ENCODE measurements at regions not wholly inside any gene's neighbourhood (a gene's known extent, or its start where the extent isn't known, plus 50 kb on each side); places are given as distances from the start of the nearest gene placed in this dataset.
"Not testable (repeated sequence)": the region's sequence is repeated elsewhere in the genome, so short reads cannot be mapped to it uniquely, and the experiment has no call there.

- H3K9me3 ChIP-seq; H3K27ac ChIP-seq; H3K27me3 ChIP-seq; H3K4me3 ChIP-seq; H3K4me1 ChIP-seq; intact Hi-C loops (cut with DNase I; ENCODE audit: low total_unique reads); in situ Hi-C loops (cut with MboI; ENCODE audit: low pct_ligation_motif_present in 1 of 4, low pct_unique_long_range_greater_than_20kb in 1 of 4, low sequenced_read_pairs in 3 of 4); DNase-seq; H3K36me3 ChIP-seq: not testable (repeated sequence)
- WGBS, 2 donors (ENCODE audit: low coverage in 1 of 2) = no CpG with 5 or more reads among the region's 20 CpGs
Measured at GRCh38 chr15:34528055-34528754, 55.2 kb downstream of the GOLGA8B start.

- intact Hi-C loops (cut with DNase I; ENCODE audit: low total_unique reads) = not testable (repeated sequence)
Measured at GRCh38 chr15:34527641-34528040, 55.8 kb downstream of the GOLGA8B start.

GRCh38 chr15:34523849-34524248 lies 59.6 kb downstream of the GOLGA8B start:
- H3K27ac ChIP-seq; H3K4me3 ChIP-seq; H3K9me3 ChIP-seq; H3K4me1 ChIP-seq; H3K27me3 ChIP-seq; intact Hi-C loops (cut with DNase I; ENCODE audit: low total_unique reads); DNase-seq; in situ Hi-C loops (cut with MboI; ENCODE audit: low pct_ligation_motif_present in 1 of 4, low pct_unique_long_range_greater_than_20kb in 1 of 4, low sequenced_read_pairs in 3 of 4); H3K36me3 ChIP-seq: not testable (repeated sequence)
- WGBS, 2 donors (ENCODE audit: low coverage in 1 of 2) = 30% methylated on average over 2 of the region's 12 CpGs; no CpG with 5 or more reads in 1 of the 2 donors

More at GRCh38 chr15:34527641-34528040, 55.8 kb downstream of the GOLGA8B start:
- H3K9me3 ChIP-seq; H3K4me1 ChIP-seq; in situ Hi-C loops (cut with MboI; ENCODE audit: low pct_ligation_motif_present in 1 of 4, low pct_unique_long_range_greater_than_20kb in 1 of 4, low sequenced_read_pairs in 3 of 4); H3K27me3 ChIP-seq; H3K36me3 ChIP-seq; H3K4me3 ChIP-seq; DNase-seq; H3K27ac ChIP-seq: not testable (repeated sequence)
- WGBS, 2 donors (ENCODE audit: low coverage in 1 of 2) = no CpG with 5 or more reads among the region's 13 CpGs

GRCh38 chr15:34522601-34523000 lies 60.9 kb downstream of the GOLGA8B start:
- WGBS, 2 donors (ENCODE audit: low coverage in 1 of 2) = 100% methylated on average over 1 of the region's 12 CpGs; no CpG with 5 or more reads in 1 of the 2 donors
- H3K4me3 ChIP-seq; H3K27me3 ChIP-seq; H3K4me1 ChIP-seq; DNase-seq; in situ Hi-C loops (cut with MboI; ENCODE audit: low pct_ligation_motif_present in 1 of 4, low pct_unique_long_range_greater_than_20kb in 1 of 4, low sequenced_read_pairs in 3 of 4); H3K9me3 ChIP-seq; H3K36me3 ChIP-seq; intact Hi-C loops (cut with DNase I; ENCODE audit: low total_unique reads); H3K27ac ChIP-seq: not testable (repeated sequence)

- H3K27me3 ChIP-seq; H3K4me3 ChIP-seq; intact Hi-C loops (cut with DNase I; ENCODE audit: low total_unique reads); H3K36me3 ChIP-seq; in situ Hi-C loops (cut with MboI; ENCODE audit: low pct_ligation_motif_present in 1 of 4, low pct_unique_long_range_greater_than_20kb in 1 of 4, low sequenced_read_pairs in 3 of 4); H3K9me3 ChIP-seq; DNase-seq; H3K27ac ChIP-seq; H3K4me1 ChIP-seq: not testable (repeated sequence)
- whole genome bisulfite sequencing, 2 donors (ENCODE audit: low coverage in 1 of 2) = no CpG with 5 or more reads among the region's 10 CpGs
Measured at GRCh38 chr15:34521802-34522485, 61.5 kb downstream of the GOLGA8B start.

- H3K36me3 ChIP-seq = no peaks in the 10 kb centered on the region
- in situ Hi-C loops (cut with MboI; ENCODE audit: low pct_ligation_motif_present in 1 of 4, low pct_unique_long_range_greater_than_20kb in 1 of 4, low sequenced_read_pairs in 3 of 4) = no loop called here
- H3K27me3 ChIP-seq = peaks cover 8% of the 10 kb centered on the region
- 40% methylated on average over 2 of the region's 11 CpGs; no CpG with 5 or more reads in 1 of the 2 donors for WGBS, 2 donors (ENCODE audit: low coverage in 1 of 2)
- no peak overlapping the region for H3K27ac ChIP-seq
- no peak for DNase-seq
- H3K4me3 ChIP-seq = no peak overlapping the region
- H3K9me3 ChIP-seq = no peaks in the 10 kb centered on the region
- no peaks in the 10 kb centered on the region for H3K4me1 ChIP-seq
- intact Hi-C loops (cut with DNase I; ENCODE audit: low total_unique reads) = no loop called here
- no peak for TF ChIP-seq CTCF (IDR thresholded peaks at IDR 0.05)
- TF ChIP-seq POLR2A (IDR thresholded peaks at IDR 0.05) = no peak
- no peak for TF ChIP-seq EP300 (IDR thresholded peaks at IDR 0.05; ENCODE audit: low read depth)
- no peak for TF ChIP-seq POLR2AphosphoS5 (IDR thresholded peaks at IDR 0.05)
Measured at GRCh38 chr15:34520566-34520965, 62.9 kb downstream of the GOLGA8B start.

- H3K9me3 ChIP-seq; H3K4me1 ChIP-seq; DNase-seq; intact Hi-C loops (cut with DNase I; ENCODE audit: low total_unique reads); H3K27ac ChIP-seq; H3K36me3 ChIP-seq; in situ Hi-C loops (cut with MboI; ENCODE audit: low pct_ligation_motif_present in 1 of 4, low pct_unique_long_range_greater_than_20kb in 1 of 4, low sequenced_read_pairs in 3 of 4); H3K4me3 ChIP-seq: not testable (repeated sequence)
- peaks cover 11% of the 10 kb centered on the region for H3K27me3 ChIP-seq
- WGBS, 2 donors (ENCODE audit: low coverage in 1 of 2) = 83 to 91% methylated on average over 5 of the region's 7 CpGs
Measured at GRCh38 chr15:34520010-34520409, 63.4 kb downstream of the GOLGA8B start.

Measured in transverse colon (tissue), 4 donors.